Stimulated activated CD8-positive, alpha-beta memory T cell treated with anti-CD3 and anti-CD28 coated beads, Interleukin-2, amount 100 ng/mL, for 48 hours (primary cell): ENCODE measurements at regions not wholly inside any gene's neighbourhood (a gene's known extent, or its start where the extent isn't known, plus 50 kb on each side); places are given as distances from the start of the nearest gene placed in this dataset.
"Not testable (repeated sequence)": the region's sequence is repeated elsewhere in the genome, so short reads cannot be mapped to it uniquely, and the experiment has no call there.

Source experiments
- DNase-seq, 2 donors: peaks; one replicate each; pipeline ENCODE4 v3.0.0-alpha.2; 2020; ENCODE audit warnings: low read depth in 2 of 2

DNA sequence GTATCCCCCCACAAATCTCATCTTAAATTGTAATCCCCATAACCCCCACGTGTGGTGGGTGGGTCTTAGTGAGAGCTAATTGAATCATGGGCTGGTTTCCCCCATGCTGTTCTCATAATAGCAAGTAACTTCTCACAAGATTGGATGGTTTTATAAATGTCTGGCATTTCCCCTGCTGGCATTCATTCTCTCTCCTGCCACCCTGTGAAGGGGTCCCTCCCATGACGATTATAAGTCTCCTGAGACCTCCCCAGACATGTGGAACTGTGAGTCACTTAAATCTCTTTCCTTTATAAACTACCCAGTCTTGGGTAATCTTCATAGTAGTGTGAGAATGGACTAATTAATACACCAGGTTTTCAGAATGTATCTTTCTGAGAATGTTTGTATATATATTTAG lies 1159.4 kb downstream of the FAM181B start:
- no peak for DNase-seq

DNA sequence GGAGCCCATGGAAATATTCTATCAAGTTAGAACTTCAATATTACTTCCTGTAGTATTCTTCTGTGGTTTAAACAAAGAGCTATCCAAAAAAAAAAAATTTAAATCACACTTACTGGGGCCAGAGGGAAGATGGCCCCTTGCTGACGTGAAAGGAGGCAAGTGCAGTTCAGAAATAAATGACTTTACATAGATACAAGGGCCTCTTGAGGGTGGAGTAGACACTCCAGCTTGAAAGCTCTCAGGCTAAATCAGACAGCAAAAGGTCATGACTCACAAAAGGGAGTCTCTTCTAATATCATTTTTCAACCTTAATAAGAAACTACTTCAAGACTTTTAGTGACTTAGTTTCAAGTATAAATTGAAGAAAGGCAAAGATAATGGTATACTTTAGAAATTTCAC lies 1160.3 kb downstream of the FAM181B start:
- no peak for DNase-seq

DNA sequence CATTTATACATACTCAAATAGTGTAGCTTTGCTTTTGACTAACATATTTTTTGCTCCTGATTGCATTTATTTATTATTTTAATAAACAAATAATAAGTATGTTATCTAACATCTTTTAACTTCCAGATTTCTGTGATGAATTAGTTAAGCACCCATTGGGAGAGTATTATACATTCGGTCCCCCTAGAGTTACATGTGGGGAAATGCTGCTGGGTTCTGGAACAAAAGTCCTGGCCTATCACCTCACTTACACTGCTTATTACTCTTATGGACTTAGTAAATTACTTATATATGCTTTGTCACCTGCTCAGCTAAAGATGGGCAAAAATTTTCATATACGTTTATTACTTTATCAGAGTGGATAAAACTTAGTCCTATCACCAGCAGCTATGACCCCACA lies 1163.0 kb downstream of the FAM181B start:
- DNase-seq: no peak

DNA sequence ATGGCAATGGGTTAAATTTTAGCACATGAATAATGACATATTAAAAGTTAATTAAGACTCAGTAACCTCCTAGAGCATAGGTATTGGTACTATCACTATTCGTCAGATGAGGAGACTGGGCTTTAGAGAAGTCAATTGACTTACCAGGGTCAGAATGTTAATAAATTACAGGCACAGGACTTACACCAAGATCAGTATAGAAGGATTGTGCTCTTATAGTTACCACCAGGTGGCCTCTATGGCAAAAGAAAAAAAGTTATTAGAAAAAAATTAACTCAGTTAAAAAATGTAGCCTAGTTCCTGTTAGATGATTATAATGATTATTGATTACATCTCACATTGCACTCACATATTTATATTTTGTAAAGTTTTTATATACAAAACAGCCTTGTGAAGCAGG lies 1163.7 kb downstream of the FAM181B start:
- no peak for DNase-seq

DNA sequence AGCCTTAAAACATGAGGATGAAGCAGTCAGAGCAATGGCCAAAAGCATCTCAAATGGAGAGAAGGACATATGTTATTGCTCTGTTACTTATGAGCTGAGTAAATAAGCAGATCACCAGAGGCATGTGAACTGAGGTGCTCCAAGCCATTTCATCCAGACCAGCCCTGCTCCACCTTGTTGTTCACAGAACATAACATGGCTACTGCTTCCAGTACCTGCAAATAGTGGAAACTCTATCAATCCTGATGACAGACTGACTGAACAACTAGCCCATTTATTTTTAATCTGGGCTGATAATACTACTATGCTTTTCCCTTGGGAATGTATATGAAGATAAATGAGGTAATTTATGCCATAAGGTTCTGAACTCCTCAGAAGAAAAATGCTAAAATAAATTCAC lies 1164.7 kb downstream of the FAM181B start:
- no peak for DNase-seq

DNA sequence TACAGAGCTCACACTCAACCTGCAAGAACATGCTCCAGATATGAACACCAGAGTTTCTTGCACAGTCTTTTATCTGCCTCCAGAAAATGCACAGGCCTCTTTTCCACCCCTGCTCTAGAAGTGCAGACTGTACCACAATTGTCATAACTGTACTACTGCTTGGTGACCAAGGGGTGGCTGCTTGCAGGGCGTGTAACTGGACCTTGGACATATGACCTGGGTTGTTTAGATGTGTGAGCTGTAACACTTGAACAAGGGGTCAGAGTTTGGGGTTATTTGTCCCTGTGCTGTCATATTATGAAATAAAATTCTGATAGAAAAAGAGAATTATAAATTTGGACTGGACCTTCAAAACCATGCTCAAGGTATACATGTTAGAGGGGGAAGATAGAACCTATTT lies 1185.5 kb downstream of the FAM181B start:
- no peak for DNase-seq

DNA sequence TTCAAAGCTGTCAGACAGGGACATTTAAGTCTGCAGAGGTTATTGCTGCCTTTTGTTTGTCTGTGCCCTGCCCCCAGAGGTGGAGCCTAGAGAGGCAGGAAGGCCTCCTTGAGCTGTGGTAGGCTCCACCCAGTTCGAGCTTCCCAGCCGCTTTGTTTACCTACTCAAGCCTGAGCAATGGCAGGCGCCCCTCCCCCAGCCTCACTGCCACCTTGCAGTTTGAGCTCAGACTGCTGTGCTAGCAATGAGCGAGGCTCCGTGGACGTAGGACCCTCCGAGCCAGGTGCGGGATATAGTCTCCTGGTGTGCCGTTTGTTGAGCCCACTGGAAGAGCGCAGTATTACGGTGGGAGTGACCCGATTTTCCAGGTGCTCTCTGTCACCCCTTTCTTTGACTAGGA lies 1193.9 kb downstream of the FAM181B start:
- DNase-seq: not testable (repeated sequence)

DNA sequence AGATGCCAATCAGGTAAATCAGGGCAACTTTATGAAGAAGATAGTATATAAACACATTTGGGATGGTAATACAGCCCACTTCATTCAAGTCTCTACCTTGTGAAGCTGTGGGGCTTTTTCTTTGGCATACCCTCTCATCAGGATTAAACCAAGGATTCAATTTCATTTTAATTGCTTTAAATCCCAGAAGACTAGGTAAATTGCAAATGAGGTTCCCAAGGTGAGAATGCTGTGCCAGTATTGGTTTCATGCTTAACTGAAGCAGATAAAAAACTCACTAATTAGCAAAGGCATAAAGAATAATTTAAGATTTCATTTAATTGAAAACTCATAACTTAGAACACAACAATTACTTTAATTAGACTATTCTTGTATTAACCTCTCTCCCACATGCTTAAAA lies 1218.1 kb downstream of the FAM181B start:
- DNase-seq: no peak

DNA sequence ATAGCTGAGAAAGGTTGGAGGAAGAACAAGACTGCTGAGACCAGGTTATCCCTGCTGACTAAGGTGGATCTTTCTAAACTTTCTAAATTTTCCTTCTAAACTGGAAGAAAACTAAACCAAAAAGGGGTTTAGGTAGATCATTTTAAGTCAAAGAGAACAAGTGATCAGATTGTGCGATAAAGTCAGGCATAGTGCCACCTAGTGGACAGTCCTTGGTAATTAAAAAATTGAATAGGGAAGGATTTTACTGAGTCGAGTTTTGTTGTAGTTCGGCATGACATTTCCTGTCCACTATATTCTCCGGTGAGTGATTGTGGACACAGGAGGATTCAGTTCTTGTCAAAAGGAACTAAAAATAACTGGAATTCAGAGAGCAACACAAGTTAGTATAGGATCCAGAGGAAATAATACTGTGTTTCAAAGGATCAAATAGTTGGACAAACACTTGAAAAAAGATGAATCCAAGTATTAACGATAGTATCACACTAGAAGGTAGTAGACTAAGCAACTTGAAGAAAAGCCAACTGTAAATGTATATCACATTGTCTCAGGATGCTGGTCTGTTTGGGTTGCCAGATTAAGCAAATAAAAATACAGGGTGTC lies 1236.4 kb downstream of the FAM181B start:
- no peak for DNase-seq

DNA sequence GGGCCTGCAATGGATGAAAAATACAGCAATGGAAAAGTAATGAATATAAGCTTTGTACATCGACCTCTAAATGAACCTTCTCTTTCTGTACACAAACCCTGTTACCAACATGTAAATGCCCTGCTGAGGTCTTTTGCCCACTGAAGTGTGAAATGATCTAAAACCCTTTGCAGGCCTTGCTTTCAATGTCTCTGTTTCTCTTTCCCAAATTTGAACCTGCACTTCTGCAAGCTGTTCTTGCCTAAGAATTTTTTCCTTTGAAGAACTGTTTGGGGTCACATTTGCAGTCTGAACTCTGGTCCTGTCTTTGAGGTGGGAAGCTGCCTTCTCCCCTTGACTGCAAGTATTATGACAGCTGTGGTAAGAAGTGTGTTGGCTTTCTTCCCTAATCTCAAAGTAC lies 1237.1 kb downstream of the FAM181B start:
- no peak for DNase-seq

DNA sequence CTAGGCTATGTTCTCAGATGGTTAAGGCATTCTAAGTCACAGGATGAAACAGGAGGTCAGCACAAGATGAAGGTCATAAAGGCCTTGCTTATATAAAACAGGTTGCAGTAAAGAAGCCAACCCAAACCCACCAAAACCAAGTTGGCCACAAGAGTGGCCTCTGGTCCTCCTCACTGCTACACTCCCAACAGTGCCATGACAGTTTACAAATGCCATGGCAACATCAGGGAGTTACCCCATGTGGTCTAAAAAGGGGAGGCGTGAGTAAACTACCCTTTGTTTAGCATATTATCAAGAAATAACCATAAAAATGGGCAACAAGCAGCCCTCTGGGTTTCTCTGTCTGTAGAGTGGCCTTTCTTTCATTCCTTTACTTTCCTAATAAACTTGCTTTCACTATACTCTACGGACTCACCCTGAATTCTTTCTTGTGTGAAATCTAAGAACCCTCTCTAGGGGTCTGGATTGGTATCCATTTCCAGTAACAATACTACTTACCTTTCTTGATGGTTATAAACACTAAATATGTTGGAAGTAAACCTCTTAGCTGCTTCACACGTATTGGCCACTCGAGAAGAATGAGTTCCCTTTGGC lies 1237.9 kb downstream of the FAM181B start:
- no peak for DNase-seq

DNA sequence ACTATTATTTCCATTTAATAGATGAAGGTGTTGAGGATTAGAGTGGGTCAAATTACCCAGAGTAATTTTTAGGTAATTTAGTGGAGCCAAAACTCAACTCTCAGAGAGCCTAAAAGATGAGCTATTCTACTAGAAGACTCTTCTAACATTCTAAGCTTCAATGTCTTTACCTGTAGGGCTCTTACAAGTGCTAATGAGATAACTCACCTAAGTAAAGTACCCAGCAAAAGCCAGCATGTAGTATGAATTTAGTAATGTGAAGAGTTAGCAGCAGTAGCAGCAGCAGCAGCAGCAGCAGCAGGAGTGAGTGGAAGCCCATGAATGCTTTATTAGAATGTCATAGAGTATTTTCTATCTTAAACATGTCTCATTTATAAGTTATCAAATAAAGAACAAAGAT lies 1239.2 kb downstream of the FAM181B start:
- DNase-seq: no peak

DNA sequence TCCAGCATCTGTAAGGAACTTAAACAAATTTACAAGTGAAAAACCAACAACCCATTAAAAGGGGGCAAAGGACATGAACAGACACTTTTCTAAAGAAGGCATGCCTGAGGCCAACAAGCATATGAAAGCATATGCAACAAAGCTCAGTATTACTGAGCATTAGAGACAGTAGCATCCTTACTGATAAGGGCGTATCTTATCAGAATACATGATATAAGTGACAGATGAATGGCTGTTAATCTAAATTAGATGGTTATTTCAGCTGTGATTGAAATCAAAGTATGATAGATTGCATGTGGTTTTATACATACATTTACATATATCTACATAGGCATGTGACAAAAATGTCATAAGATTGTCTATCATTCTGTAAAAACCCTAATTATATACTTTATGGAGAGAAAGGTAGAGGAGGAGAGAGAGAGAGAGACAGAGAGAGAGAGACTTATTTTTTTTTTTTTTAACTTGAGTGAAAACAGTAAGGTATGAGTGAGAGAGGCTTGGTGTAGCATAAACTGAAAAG lies 1240.7 kb downstream of the FAM181B start:
- no peak for DNase-seq

DNA sequence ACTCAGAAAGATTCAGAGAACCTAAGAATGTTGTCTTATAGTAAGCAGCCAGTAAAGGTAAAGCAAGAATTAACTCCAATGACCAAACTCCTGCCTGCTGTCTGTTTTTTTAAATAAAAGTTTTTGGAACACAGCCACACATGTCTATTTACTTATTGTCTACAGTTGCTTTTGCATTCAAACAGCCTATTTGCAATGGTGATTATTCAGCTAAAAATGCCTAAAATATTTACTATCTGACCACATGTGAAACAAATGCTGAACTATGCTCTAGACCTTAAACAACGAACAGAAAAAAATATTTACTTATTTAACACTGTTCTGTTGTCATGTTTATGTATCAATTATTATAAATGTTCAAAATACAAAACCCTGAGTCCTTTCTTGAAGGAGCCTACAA lies 1246.6 kb downstream of the FAM181B start:
- no peak for DNase-seq

DNA sequence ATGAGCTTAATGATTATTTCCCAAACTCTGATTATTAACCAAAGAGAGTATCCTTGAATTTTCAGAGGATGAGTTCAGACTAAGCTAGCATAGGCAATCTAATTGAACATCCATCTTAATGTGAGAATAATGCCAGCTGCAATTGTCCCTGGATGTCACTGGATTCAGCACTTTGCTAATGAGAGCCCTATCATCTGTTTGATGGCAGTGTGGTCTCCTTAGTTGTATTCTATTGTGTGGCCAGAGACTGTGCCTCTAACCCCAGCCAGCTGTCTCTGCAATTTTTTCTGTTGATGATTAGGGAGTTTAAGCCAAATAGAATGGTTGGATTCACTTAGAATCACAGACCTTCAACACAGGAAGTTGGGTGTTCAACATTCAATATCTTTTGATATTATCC lies 1249.5 kb downstream of the FAM181B start:
- DNase-seq: no peak

DNA sequence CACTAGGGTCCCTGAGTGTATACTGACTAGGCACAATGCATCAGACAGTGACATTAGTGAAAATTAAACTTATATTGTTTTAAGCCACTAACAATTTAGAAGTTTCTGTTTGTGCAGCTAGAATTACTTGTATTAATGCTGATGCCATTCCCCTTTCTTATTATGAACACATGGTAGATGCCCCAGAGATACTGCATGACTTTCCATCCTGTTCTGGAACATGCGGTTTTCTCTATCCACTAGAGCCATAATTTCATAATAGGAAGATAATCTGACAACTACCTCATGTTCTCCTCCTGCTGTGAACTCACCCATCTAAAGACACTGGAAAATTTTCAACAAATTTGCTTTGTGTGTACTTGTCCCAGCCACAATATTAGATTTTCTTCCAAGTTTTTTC lies 1256.4 kb downstream of the FAM181B start:
- no peak for DNase-seq

DNA sequence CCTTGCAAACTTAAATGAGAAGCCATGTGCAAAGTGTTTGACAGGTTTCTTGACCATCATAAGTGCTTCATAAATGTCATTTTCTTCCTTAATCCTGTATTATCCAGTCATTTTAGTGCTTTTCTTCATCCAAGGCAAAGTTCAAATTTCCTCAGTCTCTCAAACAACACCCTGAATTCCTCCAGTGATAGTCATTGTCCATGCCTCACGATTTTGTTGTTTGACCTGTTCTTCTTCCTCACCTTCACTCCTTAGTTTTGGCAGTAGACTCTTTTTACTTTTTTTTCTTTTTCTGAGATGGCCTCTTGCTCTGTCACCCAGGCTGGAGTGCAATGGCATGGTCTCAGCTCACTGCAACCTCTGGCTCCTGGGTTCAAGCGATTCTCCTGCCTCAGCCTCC lies 1257.3 kb downstream of the FAM181B start:
- no peak for DNase-seq

DNA sequence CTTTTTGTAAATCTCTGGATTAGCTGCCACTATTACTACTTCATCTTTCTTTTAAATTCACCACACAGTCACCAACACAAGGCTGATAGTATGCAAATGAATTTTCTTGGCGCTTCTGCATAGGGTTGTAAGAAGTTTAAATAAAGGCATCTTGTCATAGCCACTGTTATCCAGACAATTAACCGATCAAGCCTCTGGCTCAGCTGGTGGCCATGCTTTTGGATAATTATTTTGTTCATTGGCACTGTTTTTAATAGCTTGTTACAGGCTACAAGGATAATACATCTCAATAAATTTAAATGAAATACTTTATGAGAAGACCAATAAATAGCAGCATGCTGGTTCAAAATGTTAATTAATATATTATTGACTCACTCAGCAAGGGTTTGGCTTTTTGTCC lies 1261.0 kb downstream of the FAM181B start:
- DNase-seq: no peak

DNA sequence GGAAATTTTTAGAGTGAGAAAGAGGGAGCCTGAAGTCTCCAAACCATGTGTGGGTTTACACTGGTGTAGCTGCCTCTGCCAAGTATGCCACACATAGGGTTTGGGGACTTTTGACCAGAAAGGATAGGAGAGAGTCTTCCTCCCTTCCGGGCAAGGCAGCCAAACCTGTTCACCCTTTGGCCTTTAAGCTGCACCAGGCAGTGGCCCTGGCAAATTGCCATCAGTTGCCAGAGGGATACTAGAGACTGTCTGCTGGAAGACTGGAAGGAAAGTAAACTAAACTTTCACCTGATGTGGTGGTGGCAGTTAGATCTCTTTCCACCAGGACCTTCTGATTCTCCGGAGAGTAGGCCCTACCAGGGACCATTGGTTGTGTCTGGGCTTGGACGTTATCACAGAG lies 1263.2 kb downstream of the FAM181B start:
- DNase-seq: no peak

DNA sequence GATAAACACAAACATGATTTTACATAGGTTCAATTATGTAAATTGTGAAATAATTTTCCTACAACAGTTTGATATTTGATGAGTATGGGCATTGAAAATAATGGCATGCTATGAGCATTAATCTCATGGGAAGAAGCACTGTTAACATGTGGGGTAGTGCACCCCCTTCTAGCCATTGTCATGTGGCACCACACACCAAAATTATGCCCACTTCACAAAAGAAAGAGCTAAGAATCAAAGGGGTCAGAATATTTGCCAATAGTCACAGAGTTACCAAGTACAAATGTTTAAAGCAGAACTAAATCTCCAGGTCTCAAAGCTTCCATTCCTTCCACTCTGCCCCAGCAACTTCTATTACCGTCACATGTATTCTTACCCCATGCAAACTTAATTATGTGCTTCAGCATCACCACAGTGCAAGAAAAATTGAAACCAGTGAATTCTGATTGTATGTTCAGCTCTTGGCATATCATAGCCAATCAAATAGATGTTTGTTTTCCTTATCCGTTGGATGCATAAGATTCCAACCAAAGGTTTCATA lies 1273.8 kb downstream of the FAM181B start:
- DNase-seq: no peak

DNA sequence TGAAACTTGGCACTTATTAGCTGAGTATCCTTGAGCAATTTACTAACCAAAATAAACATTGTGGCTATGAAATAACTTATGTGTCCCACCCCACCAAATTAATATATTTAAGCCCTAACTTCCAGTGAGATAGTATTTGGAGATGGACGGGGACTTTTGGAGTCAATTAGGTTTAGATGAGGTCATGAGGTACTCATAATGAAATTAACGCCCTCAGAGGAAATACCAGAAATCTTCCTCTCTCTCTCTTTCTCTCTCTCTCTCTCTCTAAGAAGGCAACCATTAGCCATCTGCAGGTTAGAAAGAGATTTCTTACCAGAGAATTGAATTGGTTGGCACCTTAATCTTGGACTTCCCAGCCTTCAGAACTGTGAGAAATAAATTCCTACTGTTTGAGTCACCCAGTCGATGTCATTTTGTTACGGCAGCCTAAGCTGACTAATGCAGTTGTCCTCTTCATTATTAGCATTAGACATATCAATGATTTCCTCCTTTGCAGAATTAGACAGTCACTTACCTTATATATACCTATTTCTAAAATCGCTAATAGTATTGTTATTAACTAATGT lies 1284.0 kb downstream of the FAM181B start:
- DNase-seq: no peak

DNA sequence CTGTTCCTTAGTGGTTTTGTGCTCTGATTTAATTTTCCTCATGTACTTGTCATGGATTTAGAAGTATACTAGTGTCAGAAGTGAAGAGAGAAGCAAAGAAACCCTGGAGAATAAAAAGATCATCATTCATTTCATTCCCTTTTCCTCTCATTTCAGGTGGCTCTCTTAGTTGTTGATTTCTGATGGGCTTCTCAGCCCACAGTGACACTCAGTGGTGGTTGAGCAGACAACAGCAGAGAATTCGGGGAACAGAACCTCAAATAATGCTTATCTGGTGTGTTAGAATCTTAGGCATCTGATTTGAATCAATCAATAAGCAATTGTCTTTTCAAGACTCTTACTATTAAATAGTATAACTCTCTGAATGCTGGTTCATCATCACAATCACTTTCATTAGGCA lies 1289.4 kb downstream of the FAM181B start:
- no peak for DNase-seq

DNA sequence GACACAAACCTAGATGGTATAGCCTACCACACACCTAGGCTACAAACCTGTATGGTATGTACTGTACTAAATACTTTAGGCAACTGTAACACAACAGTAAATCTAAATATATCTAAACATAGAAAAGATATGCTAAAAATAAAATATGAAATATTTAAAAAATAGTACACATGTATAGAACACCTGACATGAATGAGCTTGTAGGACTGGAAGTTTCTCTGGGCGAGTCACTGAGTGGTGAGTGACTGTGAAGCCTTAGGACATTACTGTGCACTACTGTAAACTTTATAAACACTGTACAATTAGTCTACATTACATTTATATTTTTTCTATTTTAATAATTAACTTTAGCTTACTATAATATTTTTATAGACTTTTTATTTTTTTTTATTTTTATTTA lies 1301.3 kb downstream of the FAM181B start:
- no peak for DNase-seq
